Progenitor cell of endocrine pancreas (in vitro differentiated cells): ENCODE measurements at regions not wholly inside any gene's neighbourhood (a gene's known extent, or its start where the extent isn't known, plus 50 kb on each side); places are given as distances from the start of the nearest gene placed in this dataset.

Experiments used
- DNase-seq: peaks from one replicate; pipeline ENCODE4 v3.0.0; 2021; ENCODE audit warnings: low spot score; ENCODE audit not compliant: unreplicated experiment
- H3K27ac Mint-ChIP-seq: 2 replicates; pipeline ENCODE4 v1.8.0; 2021; ENCODE audit warnings: mild to moderate bottlenecking, moderate library complexity, mixed read lengths
- H3K27me3 Mint-ChIP-seq: 2 replicates; pipeline ENCODE4 v1.8.0; 2021; ENCODE audit warnings: mixed read lengths
- H3K36me3 Mint-ChIP-seq: 2 replicates; pipeline ENCODE4 v1.8.0; 2022; ENCODE audit warnings: mixed read lengths; ENCODE audit not compliant: insufficient read depth
- H3K4me1 Mint-ChIP-seq: 2 replicates; pipeline ENCODE4 v1.8.0; 2021; ENCODE audit warnings: low read depth, mixed read lengths
- H3K4me3 Mint-ChIP-seq: 2 replicates; pipeline ENCODE4 v1.8.0; 2021; ENCODE audit warnings: low read depth, mild to moderate bottlenecking, moderate library complexity, mixed read lengths
- H3K9me3 Mint-ChIP-seq: 2 replicates; pipeline ENCODE4 v1.8.0; 2021; ENCODE audit warnings: low read depth, mixed read lengths
- TF ChIP-seq, protein P1 (sequence below): fragments of 200-600 bp; sonication (generic); IDR thresholded peaks from one replicate; pipeline ENCODE4 v1.5.0; 2021; ENCODE audit warnings: antibody characterized with exemption, mild to moderate bottlenecking; ENCODE audit not compliant: unreplicated experiment

- H3K36me3 Mint-ChIP-seq = peaks cover 5% of the 10 kb centered on the region
- no peak overlapping the region for H3K27ac Mint-ChIP-seq
- H3K4me3 Mint-ChIP-seq = no peak overlapping the region
- TF ChIP-seq, protein P1, sequence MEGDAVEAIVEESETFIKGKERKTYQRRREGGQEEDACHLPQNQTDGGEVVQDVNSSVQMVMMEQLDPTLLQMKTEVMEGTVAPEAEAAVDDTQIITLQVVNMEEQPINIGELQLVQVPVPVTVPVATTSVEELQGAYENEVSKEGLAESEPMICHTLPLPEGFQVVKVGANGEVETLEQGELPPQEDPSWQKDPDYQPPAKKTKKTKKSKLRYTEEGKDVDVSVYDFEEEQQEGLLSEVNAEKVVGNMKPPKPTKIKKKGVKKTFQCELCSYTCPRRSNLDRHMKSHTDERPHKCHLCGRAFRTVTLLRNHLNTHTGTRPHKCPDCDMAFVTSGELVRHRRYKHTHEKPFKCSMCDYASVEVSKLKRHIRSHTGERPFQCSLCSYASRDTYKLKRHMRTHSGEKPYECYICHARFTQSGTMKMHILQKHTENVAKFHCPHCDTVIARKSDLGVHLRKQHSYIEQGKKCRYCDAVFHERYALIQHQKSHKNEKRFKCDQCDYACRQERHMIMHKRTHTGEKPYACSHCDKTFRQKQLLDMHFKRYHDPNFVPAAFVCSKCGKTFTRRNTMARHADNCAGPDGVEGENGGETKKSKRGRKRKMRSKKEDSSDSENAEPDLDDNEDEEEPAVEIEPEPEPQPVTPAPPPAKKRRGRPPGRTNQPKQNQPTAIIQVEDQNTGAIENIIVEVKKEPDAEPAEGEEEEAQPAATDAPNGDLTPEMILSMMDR = no peak
- no peaks in the 10 kb centered on the region for H3K27me3 Mint-ChIP-seq
- peaks cover 13% of the 10 kb centered on the region for H3K4me1 Mint-ChIP-seq
- H3K9me3 Mint-ChIP-seq = peaks cover 4% of the 10 kb centered on the region
- DNase-seq = no peak
Measured at GRCh38 chr10:91570220-91570619, 62.7 kb downstream of the PPP1R3C start.

DNA sequence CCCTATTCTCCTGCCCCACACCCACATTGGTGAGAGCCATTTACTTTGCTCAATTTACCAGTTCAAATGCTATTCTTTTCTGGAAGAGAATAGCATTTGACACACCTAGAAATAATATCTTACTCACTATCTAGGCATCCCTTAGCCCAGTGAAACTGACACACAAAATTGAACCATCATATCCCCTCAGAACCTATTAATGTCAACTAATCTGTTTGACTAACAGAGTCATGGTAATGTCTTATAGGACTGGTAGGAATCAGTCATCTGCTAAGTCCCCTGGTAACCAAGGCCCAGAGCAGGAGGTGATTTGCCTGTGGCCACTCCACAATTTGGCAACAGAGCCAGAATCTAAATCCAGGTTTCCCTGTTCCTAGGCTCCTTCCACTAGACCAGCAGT, 63.3 kb downstream of the PPP1R3C start:
- Mint-ChIP-seq H3K36me3 (peaks cover 2% of the 10 kb centered on the region), H3K9me3 (peaks cover 4% of the 10 kb centered on the region), H3K27me3 (no peaks in the 10 kb centered on the region), H3K27ac (no peak overlapping the region), H3K4me1 (peaks cover 11% of the 10 kb centered on the region), H3K4me3 (no peak overlapping the region)
- DNase-seq = no peak
- TF ChIP-seq, protein P1 = no peak

- Mint-ChIP-seq H3K27me3 (no peaks in the 10 kb centered on the region), H3K9me3 (peaks cover 3% of the 10 kb centered on the region), H3K4me3 (no peak overlapping the region), H3K27ac (no peak overlapping the region), H3K36me3 (peaks cover 4% of the 10 kb centered on the region), H3K4me1 (peaks cover 18% of the 10 kb centered on the region)
- TF ChIP-seq, protein P1 = no peak
- no peak for DNase-seq
Measured at GRCh38 chr10:91567815-91568214, 65.1 kb downstream of the PPP1R3C start.

DNA sequence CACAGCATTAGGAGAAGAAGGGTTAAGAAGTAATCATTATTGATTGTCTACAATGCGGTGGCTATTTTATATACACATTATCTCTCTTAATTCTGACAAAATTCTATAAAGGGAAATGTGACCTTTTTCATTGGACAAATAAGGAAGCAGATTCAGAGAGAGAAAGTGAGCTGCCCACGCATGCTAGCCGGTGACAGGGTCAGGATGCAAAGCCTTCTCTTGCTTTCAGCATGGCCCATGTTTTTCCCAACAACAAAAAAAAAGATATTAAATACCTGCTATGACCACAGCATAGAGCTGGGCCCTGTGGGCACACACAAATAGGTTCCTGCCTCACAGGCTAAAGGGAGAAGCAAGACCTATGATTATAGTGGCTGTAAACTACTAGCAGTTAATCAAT, 66.8 kb downstream of the PPP1R3C start:
- H3K27ac Mint-ChIP-seq = no peak overlapping the region
- DNase-seq = no peak
- H3K36me3 Mint-ChIP-seq = peaks cover 14% of the 10 kb centered on the region
- TF ChIP-seq, protein P1 = no peak
- H3K4me3 Mint-ChIP-seq = no peak overlapping the region
- H3K27me3 Mint-ChIP-seq = no peaks in the 10 kb centered on the region
- peaks cover 15% of the 10 kb centered on the region for H3K9me3 Mint-ChIP-seq
- peaks cover 23% of the 10 kb centered on the region for H3K4me1 Mint-ChIP-seq

GRCh38 chr10:91565226-91565625, 67.6 kb downstream of the PPP1R3C start:
- Mint-ChIP-seq H3K27ac (no peak overlapping the region), H3K4me1 (peaks cover 25% of the 10 kb centered on the region), H3K36me3 (peaks cover 17% of the 10 kb centered on the region), H3K27me3 (no peaks in the 10 kb centered on the region), H3K4me3 (no peak overlapping the region), H3K9me3 (peaks cover 19% of the 10 kb centered on the region)
- no peak for DNase-seq
- TF ChIP-seq, protein P1 = no peak
